Mesenchymal stem cell (in vitro differentiated cells and primary cell): ENCODE measurements at regions not wholly inside any gene's neighbourhood (a gene's known extent, or its start where the extent isn't known, plus 50 kb on each side); places are given as distances from the start of the nearest gene placed in this dataset.
A peak's percentile ranks its signal among the peaks of the same experiment; 100 is the strongest.

Source experiments
- DNase-seq: peaks from one replicate; pipeline ENCODE4 v3.0.0-alpha.2; 2013
- H2AFZ ChIP-seq: one replicate; pipeline ENCODE4 v1.6.1; 2013; ENCODE audit warnings: low read depth, mild to moderate bottlenecking, control low read depth, inconsistent platforms, low read length, moderate library complexity
- H2AK5ac ChIP-seq: 2 replicates; pipeline ENCODE4 v1.6.1; 2013; ENCODE audit warnings: low read length, moderate library complexity, mild to moderate bottlenecking, inconsistent platforms; ENCODE audit not compliant: severe bottlenecking
- H2BK120ac ChIP-seq: one replicate; pipeline ENCODE4 v1.6.1; 2013; ENCODE audit warnings: low read depth, mild to moderate bottlenecking, inconsistent platforms, low read length, moderate library complexity
- H2BK12ac ChIP-seq, 2 experiments: one replicate each; pipeline ENCODE4 v1.6.1; 2013; ENCODE audit warnings: inconsistent platforms in 2 of 2, low read length in 2 of 2, mild to moderate bottlenecking in 2 of 2, moderate library complexity in 2 of 2, control low read depth in 1 of 2
- H2BK15ac ChIP-seq: one replicate; pipeline ENCODE4 v1.6.1; 2013; ENCODE audit warnings: mild to moderate bottlenecking, low read depth, inconsistent platforms; ENCODE audit not compliant: poor library complexity, severe bottlenecking
- H2BK5ac ChIP-seq: 2 replicates; pipeline ENCODE4 v1.6.1; 2013; ENCODE audit warnings: low read depth, mild to moderate bottlenecking, low read length, control low read depth, inconsistent platforms; ENCODE audit not compliant: poor library complexity, severe bottlenecking
- H3K14ac ChIP-seq, 2 experiments: one replicate each; pipeline ENCODE4 v1.6.1; 2013; ENCODE audit warnings: inconsistent platforms in 2 of 2, low read length in 2 of 2, control low read depth in 1 of 2, mild to moderate bottlenecking in 1 of 2, moderate library complexity in 1 of 2
- H3K18ac ChIP-seq, 2 experiments: one replicate each; pipeline ENCODE4 v1.6.1; 2013; ENCODE audit warnings: inconsistent platforms in 2 of 2, low read length in 2 of 2, control low read depth in 1 of 2, low read depth in 1 of 2, mild to moderate bottlenecking in 1 of 2
- H3K23ac ChIP-seq, 2 experiments: one replicate each; pipeline ENCODE4 v1.6.1; 2013; ENCODE audit warnings: inconsistent platforms in 2 of 2, low read length in 2 of 2, mild to moderate bottlenecking in 2 of 2, moderate library complexity in 2 of 2, control low read depth in 1 of 2
- H3K27ac ChIP-seq: 2 replicates; pipeline ENCODE4 v1.5.1; 2013; ENCODE audit warnings: mild to moderate bottlenecking, moderate library complexity, low read length, control low read depth, inconsistent platforms; ENCODE audit not compliant: poor library complexity, severe bottlenecking
- H3K27me3 ChIP-seq, 2 experiments: 2 replicates each; pipeline versions ENCODE4 v1.6.1 to v1.7.0; 2013; ENCODE audit warnings: low read length in 2 of 2, mild to moderate bottlenecking in 2 of 2, moderate library complexity in 2 of 2, control low read depth in 1 of 2, inconsistent platforms in 1 of 2; ENCODE audit not compliant: control insufficient read depth in 1 of 2, insufficient read depth in 1 of 2
- H3K36me3 ChIP-seq, 2 experiments: 2 replicates each; pipeline versions ENCODE4 v1.6.1 to v1.7.0; 2013; ENCODE audit warnings: low read length in 2 of 2, control low read depth in 1 of 2, inconsistent platforms in 1 of 2, low read depth in 1 of 2, mild to moderate bottlenecking in 1 of 2; ENCODE audit not compliant: insufficient read depth in 2 of 2, control insufficient read depth in 1 of 2
- H3K4ac ChIP-seq, 2 experiments: one replicate each; pipeline ENCODE4 v1.6.1; 2013; ENCODE audit warnings: inconsistent platforms in 2 of 2, low read length in 2 of 2, mild to moderate bottlenecking in 2 of 2, moderate library complexity in 2 of 2, control low read depth in 1 of 2, low read depth in 1 of 2
- H3K4me1 ChIP-seq: 2 replicates; pipeline ENCODE4 v1.6.1; 2013; ENCODE audit warnings: low read depth, low read length, control low read depth; ENCODE audit not compliant: control insufficient read depth, insufficient read depth
- H3K4me2 ChIP-seq: 2 replicates; pipeline ENCODE4 v1.6.1; 2013; ENCODE audit warnings: low read length, mild to moderate bottlenecking, inconsistent platforms; ENCODE audit not compliant: poor library complexity, severe bottlenecking
- H3K4me3 ChIP-seq, 2 experiments: 2 replicates each; pipeline versions ENCODE4 v1.5.1 to v1.7.0; 2013; ENCODE audit warnings: low read length in 2 of 2, mild to moderate bottlenecking in 2 of 2, control low read depth in 1 of 2, low read depth in 1 of 2; ENCODE audit not compliant: insufficient read depth in 1 of 2
- H3K79me1 ChIP-seq: replicated peaks from 2 replicates; pipeline ENCODE4 v1.6.1; 2013; ENCODE audit warnings: mild to moderate bottlenecking, control low read depth, low read length, inconsistent platforms; ENCODE audit not compliant: poor library complexity, severe bottlenecking
- H3K9ac ChIP-seq: 2 replicates; pipeline ENCODE4 v1.7.0; 2013; ENCODE audit warnings: mild to moderate bottlenecking, low read length, moderate library complexity
- H3K9me3 ChIP-seq: 2 replicates; pipeline ENCODE4 v1.7.0; 2013; ENCODE audit warnings: mild to moderate bottlenecking, low read length; ENCODE audit not compliant: control insufficient read depth
- H4K8ac ChIP-seq: one replicate; pipeline ENCODE4 v1.6.1; 2013; ENCODE audit warnings: inconsistent platforms, mild to moderate bottlenecking, low read length, moderate library complexity
- H4K91ac ChIP-seq: one replicate; pipeline ENCODE4 v1.6.1; 2013; ENCODE audit warnings: mild to moderate bottlenecking, low read length, inconsistent platforms
- WGBS: methylation state at CpG from one replicate; pipeline ENCODE4 v1.1.7; 2013; ENCODE audit warnings: mixed read lengths; 5-methylcytosine and 5-hydroxymethylcytosine counted together

DNA sequence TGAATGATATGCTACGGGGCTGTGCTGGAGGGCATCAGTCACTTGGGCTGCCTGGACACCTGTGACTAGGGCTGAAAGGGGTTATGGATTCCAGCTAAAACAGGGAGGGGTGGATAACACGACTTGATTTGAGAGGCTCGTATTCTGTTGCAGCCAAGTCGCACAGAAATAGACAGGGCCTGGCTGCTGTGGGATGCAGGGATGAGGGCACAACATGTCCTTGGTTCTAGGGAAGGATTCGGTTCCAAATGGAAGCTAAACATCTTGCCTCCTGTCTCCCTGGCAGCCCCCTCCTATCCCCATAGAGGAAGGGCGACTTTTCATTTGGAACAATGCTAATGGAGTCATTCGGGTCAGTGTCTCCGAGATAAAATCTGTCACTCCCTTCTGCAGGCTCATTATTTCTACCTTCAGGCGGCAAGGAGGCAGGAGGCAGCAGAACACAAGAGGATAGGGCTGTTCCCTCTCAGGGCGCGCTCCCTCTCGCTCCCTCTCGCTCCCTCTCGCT, 433.8 kb upstream of the RBMS3 start:
- WGBS: 55% methylated on average over 11 of the region's 14 CpGs
- Histone ChIP-seq H3K9ac (no peak overlapping the region), H3K4ac (no peak overlapping the region), H3K23ac (no peak overlapping the region), H3K18ac (no peak overlapping the region), H3K27me3 (no peaks in the 10 kb centered on the region), H3K9me3 (no peaks in the 10 kb centered on the region), H2AK5ac (no peak overlapping the region), H3K4me3 (no peak overlapping the region), H2BK120ac (no peak overlapping the region), H2AFZ (no peak overlapping the region), H3K4me2 (no peak overlapping the region), H3K14ac (no peak overlapping the region), H3K27ac (no peak overlapping the region), H3K36me3 (no peaks in the 10 kb centered on the region), H2BK12ac (no peak overlapping the region), H2BK5ac (no peak overlapping the region), H3K79me1 (no peaks in the 10 kb centered on the region), H3K4me1 (no peaks in the 10 kb centered on the region), H2BK15ac (no peak overlapping the region), H4K91ac (no peak overlapping the region), H4K8ac (no peak overlapping the region)
- DNase-seq: no peak

DNA sequence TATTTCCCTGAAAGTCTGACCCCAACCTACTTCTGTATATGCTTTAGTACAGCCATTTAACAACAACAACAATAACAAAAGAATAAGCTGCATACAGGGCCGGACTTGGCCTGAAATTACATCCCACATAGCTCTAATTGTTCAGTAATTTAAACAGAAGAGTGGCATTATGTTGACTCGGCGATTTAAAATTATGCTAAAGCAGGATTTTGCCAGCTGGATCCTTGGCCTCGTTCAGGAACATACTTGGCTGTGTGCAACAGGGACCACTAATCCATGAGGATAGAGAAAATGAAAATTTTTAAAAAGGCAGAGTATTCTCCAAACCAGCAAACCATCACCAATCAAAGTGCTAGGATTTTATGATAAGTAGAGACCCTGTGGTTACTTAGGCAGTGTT, 433.1 kb upstream of the RBMS3 start:
- H2AK5ac ChIP-seq: no peak overlapping the region
- H3K4me3 ChIP-seq: no peak overlapping the region
- 91% methylated on average over 4 of the region's 4 CpGs for WGBS
- H3K23ac ChIP-seq: no peak overlapping the region
- no peak overlapping the region for H3K4me2 ChIP-seq
- no peaks in the 10 kb centered on the region for H3K4me1 ChIP-seq
- no peak overlapping the region for H2BK15ac ChIP-seq
- no peak for DNase-seq
- no peaks in the 10 kb centered on the region for H3K36me3 ChIP-seq
- H3K18ac ChIP-seq: no peak overlapping the region
- no peak overlapping the region for H3K4ac ChIP-seq
- no peak overlapping the region for H3K9ac ChIP-seq
- no peak overlapping the region for H2AFZ ChIP-seq
- no peak overlapping the region for H4K91ac ChIP-seq
- no peak overlapping the region for H2BK5ac ChIP-seq
- no peaks in the 10 kb centered on the region for H3K27me3 ChIP-seq
- H2BK12ac ChIP-seq: no peak overlapping the region
- no peak overlapping the region for H3K14ac ChIP-seq
- H3K79me1 ChIP-seq: no peaks in the 10 kb centered on the region
- H4K8ac ChIP-seq: no peak overlapping the region
- H2BK120ac ChIP-seq: no peak overlapping the region
- no peak overlapping the region for H3K27ac ChIP-seq
- H3K9me3 ChIP-seq: no peaks in the 10 kb centered on the region

DNA sequence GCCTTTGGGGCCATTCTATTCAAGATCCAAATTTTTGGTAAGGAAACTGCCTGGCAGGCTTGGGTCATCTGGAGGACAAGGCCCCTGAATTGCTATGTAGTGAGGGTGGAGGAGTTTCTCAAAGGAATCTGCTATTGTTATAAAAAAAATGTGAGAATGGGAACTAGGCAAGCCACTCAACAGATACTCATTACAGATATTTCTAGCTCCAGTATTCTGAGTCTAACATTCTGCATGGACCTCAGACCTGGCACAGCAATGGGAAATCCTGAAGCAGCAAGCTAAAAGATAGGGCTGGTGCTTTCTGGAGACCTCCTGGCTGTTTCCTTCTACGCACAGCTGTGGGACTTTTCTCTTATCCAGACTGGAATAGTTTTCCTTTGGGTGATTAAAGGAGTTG, 430.7 kb upstream of the RBMS3 start:
- Histone ChIP-seq H3K18ac (no peak overlapping the region), H3K9ac (no peak overlapping the region), H3K79me1 (no peaks in the 10 kb centered on the region), H2BK12ac (no peak overlapping the region), H3K4me2 (no peak overlapping the region), H3K9me3 (no peaks in the 10 kb centered on the region), H3K23ac (no peak overlapping the region), H4K8ac (no peak overlapping the region), H2AK5ac (no peak overlapping the region), H3K4ac (no peak overlapping the region), H2BK120ac (no peak overlapping the region), H3K36me3 (no peaks in the 10 kb centered on the region), H2BK15ac (no peak overlapping the region), H3K27ac (no peak overlapping the region), H4K91ac (no peak overlapping the region), H3K4me1 (no peaks in the 10 kb centered on the region), H3K4me3 (no peak overlapping the region), H3K14ac (no peak overlapping the region), H3K27me3 (no peaks in the 10 kb centered on the region), H2BK5ac (no peak overlapping the region), H2AFZ (no peak overlapping the region)
- 95% methylated on average over 1 of the region's 1 CpG for WGBS
- DNase-seq: no peak

DNA sequence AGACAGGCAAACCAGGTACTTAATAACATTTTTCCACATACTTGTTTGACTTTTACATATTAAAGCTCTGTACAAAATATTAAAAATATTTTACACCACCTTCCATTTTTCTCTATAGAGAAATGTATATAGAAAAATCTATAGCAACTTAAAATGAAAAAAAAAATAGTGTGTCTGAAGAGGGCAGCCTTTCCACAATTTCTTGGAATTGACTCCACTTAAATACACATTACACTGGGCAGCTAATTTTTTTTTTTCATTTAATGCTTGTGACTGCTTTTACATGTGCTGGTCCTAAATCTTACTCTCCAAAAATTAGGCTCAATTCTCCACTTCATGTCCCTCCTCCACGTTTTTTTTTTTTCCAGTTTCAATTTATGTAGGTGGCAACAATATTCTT, 427.0 kb upstream of the RBMS3 start:
- Histone ChIP-seq H3K23ac (no peak overlapping the region), H3K4me3 (no peak overlapping the region), H3K4me2 (no peak overlapping the region), H3K4ac (no peak overlapping the region), H3K4me1 (no peaks in the 10 kb centered on the region), H4K91ac (no peak overlapping the region), H3K18ac (no peak overlapping the region), H3K9me3 (no peaks in the 10 kb centered on the region), H3K9ac (no peak overlapping the region), H3K79me1 (no peaks in the 10 kb centered on the region), H2AFZ (no peak overlapping the region), H2BK5ac (no peak overlapping the region), H3K14ac (no peak overlapping the region), H2AK5ac (no peak overlapping the region), H2BK120ac (no peak overlapping the region), H2BK15ac (no peak overlapping the region), H3K27ac (no peak overlapping the region), H3K27me3 (no peaks in the 10 kb centered on the region), H3K36me3 (no peaks in the 10 kb centered on the region), H4K8ac (no peak overlapping the region), H2BK12ac (no peak overlapping the region)
- peak; percentile 17 for DNase-seq
- WGBS: no CpG with 5 or more reads among the region's 1 CpG
